SK-N-SH treated with all-trans-retinoic acid at 6 μM for 48 hours (cell line): ENCODE measurements at regions not wholly inside any gene's neighbourhood (a gene's known extent, or its start where the extent isn't known, plus 50 kb on each side); places are given as distances from the start of the nearest gene placed in this dataset.

Experiments used
- ATAC-seq: fragments of 200-7000 bp; cut with Tn5 transposase; 3 replicates; pipeline ENCODE4 v1.9.1; 2020; ENCODE audit warnings: mild to moderate bottlenecking, moderate library complexity
- ARNTL ChIP-seq: fragments of 450-650 bp; formaldehyde crosslinking; IDR thresholded peaks from 2 replicates; pipeline ENCODE4 v1.5.0; 2020; ENCODE audit warnings: low read depth, mild to moderate bottlenecking, moderate library complexity, borderline replicate concordance
- BACH2 ChIP-seq: fragments of 250-450 bp; sonication (Bioruptor Pico); IDR thresholded peaks from 2 replicates; pipeline ENCODE4 v1.9.0; 2021; ENCODE audit warnings: mild to moderate bottlenecking, borderline replicate concordance
- CREB5 ChIP-seq: fragments of 250-450 bp; sonication (Bioruptor Pico); IDR thresholded peaks from 2 replicates; pipeline ENCODE4 v1.5.1; 2020; ENCODE audit warnings: low read depth, mild to moderate bottlenecking, moderate library complexity
- CSDC2 ChIP-seq: fragments of 250-450 bp; sonication (Bioruptor Pico); IDR thresholded peaks from 2 replicates; pipeline ENCODE4 v1.5.0; 2020; ENCODE audit warnings: mild to moderate bottlenecking, moderate library complexity
- CSRNP3 ChIP-seq: fragments of 250-450 bp; sonication (Bioruptor Pico); IDR thresholded peaks from 2 replicates; pipeline ENCODE4 v1.5.1; 2021; ENCODE audit warnings: mild to moderate bottlenecking, moderate library complexity
- ISL1 ChIP-seq: fragments of 250-450 bp; sonication (Bioruptor Pico); IDR thresholded peaks from 2 replicates; pipeline ENCODE4 v2.1.2; 2022; ENCODE audit warnings: mild to moderate bottlenecking, moderate library complexity
- OSR1 ChIP-seq: fragments of 250-450 bp; sonication (Bioruptor Pico); IDR thresholded peaks from 2 replicates; pipeline ENCODE4 v1.8.0; 2022; ENCODE audit warnings: moderate library complexity, mild to moderate bottlenecking, inconsistent platforms
- PATZ1 ChIP-seq: fragments of 250-450 bp; sonication (Bioruptor Pico); IDR thresholded peaks from 2 replicates; pipeline ENCODE4 v1.8.0; 2020; ENCODE audit warnings: mild to moderate bottlenecking, moderate library complexity, borderline replicate concordance
- POU6F1 ChIP-seq: fragments of 250-450 bp; sonication (Bioruptor Pico); IDR thresholded peaks from 2 replicates; pipeline ENCODE4 v1.8.0; 2021; ENCODE audit warnings: low read depth, mild to moderate bottlenecking, moderate library complexity, borderline replicate concordance
- PPARA ChIP-seq: fragments of 250-450 bp; sonication (Bioruptor Pico); IDR thresholded peaks from 2 replicates; pipeline ENCODE4 v1.5.0; 2020; ENCODE audit warnings: mild to moderate bottlenecking, borderline replicate concordance
- RARB ChIP-seq: fragments of 250-450 bp; sonication (Bioruptor Pico); IDR thresholded peaks from 2 replicates; pipeline ENCODE4 v1.8.0; 2021; ENCODE audit warnings: mild to moderate bottlenecking, moderate library complexity
- SNAI2 ChIP-seq: fragments of 250-450 bp; sonication (Bioruptor Pico); IDR thresholded peaks from 2 replicates; pipeline ENCODE4 v1.5.0; 2020; ENCODE audit warnings: mild to moderate bottlenecking, moderate library complexity
- TCF4 ChIP-seq: fragments of 250-450 bp; sonication (Bioruptor Pico); IDR thresholded peaks from 2 replicates; pipeline ENCODE4 v1.8.0; 2021; ENCODE audit warnings: mild to moderate bottlenecking, moderate library complexity, borderline replicate concordance
- TSHZ2 ChIP-seq: fragments of 250-450 bp; sonication (Bioruptor Pico); IDR thresholded peaks from 2 replicates; pipeline ENCODE4 v1.5.0; 2020; ENCODE audit warnings: mild to moderate bottlenecking, moderate library complexity
- ZNF70 ChIP-seq: fragments of 450-650 bp; formaldehyde crosslinking; IDR thresholded peaks from 2 replicates; pipeline ENCODE4 v1.5.0; 2020; ENCODE audit warnings: mild to moderate bottlenecking, moderate library complexity

GRCh38 chr12:126763359-126763758, 1503.6 kb upstream of the TMEM132C start:
- no peak for ATAC-seq

GRCh38 chr12:126767334-126767733, 1499.6 kb upstream of the TMEM132C start:
- ATAC-seq: no peak
- TF ChIP-seq OSR1 (CRISPR knock-in tag) (no peak), ARNTL (CRISPR knock-in tag) (no peak), TCF4 (CRISPR knock-in tag) (no peak), CREB5 (CRISPR knock-in tag) (no peak), ZNF70 (no peak), TSHZ2 (CRISPR knock-in tag) (no peak), BACH2 (no peak), ISL1 (CRISPR knock-in tag) (no peak), PPARA (CRISPR knock-in tag) (no peak), CSRNP3 (CRISPR knock-in tag) (no peak), SNAI2 (CRISPR knock-in tag) (no peak)

More at GRCh38 chr12:126763359-126763758, 1503.6 kb upstream of the TMEM132C start:
- TF ChIP-seq BACH2 (no peak), CSRNP3 (CRISPR knock-in tag) (no peak), CSDC2 (no peak), PATZ1 (CRISPR knock-in tag) (no peak), ISL1 (CRISPR knock-in tag) (no peak), RARB (no peak), TSHZ2 (CRISPR knock-in tag) (no peak), OSR1 (CRISPR knock-in tag) (no peak), TCF4 (CRISPR knock-in tag) (no peak), POU6F1 (CRISPR knock-in tag) (no peak), PPARA (CRISPR knock-in tag) (no peak), ARNTL (CRISPR knock-in tag) (no peak)
